Stimulated activated effector memory CD8-positive, alpha-beta T cell treated with anti-CD3 and anti-CD28 coated beads, Interleukin-12 subunit alpha, Interleukin-12 subunit beta, amount 100 ng/mL, for 72 hours (primary cell): ENCODE measurements at regions not wholly inside any gene's neighbourhood (a gene's known extent, or its start where the extent isn't known, plus 50 kb on each side); places are given as distances from the start of the nearest gene placed in this dataset.

Source experiments
- ATAC-seq: fragments of 150-1000 bp; cut with Tn5 transposase; 2 replicates; pipeline ENCODE4 v1.10.0; 2021
- DNase-seq, 2 donors: peaks; one replicate each; pipeline ENCODE4 v3.0.0; 2021 to 2022; ENCODE audit warnings: low spot score in 2 of 2
- H3K27ac Mint-ChIP-seq: one replicate; pipeline ENCODE4 v1.8.0; 2022; ENCODE audit warnings: mild to moderate bottlenecking, mixed read lengths
- H3K36me3 Mint-ChIP-seq: one replicate; pipeline ENCODE4 v1.8.0; 2022; ENCODE audit warnings: mild to moderate bottlenecking, mixed read lengths
- H3K4me1 Mint-ChIP-seq: one replicate; pipeline ENCODE4 v1.8.0; 2022; ENCODE audit warnings: mixed read lengths
- H3K4me3 Mint-ChIP-seq: one replicate; pipeline ENCODE4 v1.8.0; 2022; ENCODE audit warnings: mild to moderate bottlenecking, mixed read lengths
- H3K9me3 Mint-ChIP-seq: one replicate; pipeline ENCODE4 v1.8.0; 2022; ENCODE audit warnings: mixed read lengths

- ATAC-seq (no peak), DNase-seq (no peak)
- H3K27ac Mint-ChIP-seq = no peak overlapping the region
- no peaks in the 10 kb centered on the region for H3K4me1 Mint-ChIP-seq
- H3K36me3 Mint-ChIP-seq = no peaks in the 10 kb centered on the region
- H3K4me3 Mint-ChIP-seq = no peak overlapping the region
- H3K9me3 Mint-ChIP-seq = peaks cover 16% of the 10 kb centered on the region
Observed at GRCh38 chr3:76550522-76551201, 489.2 kb upstream of the ROBO2 start.

- no peaks in the 10 kb centered on the region for H3K4me1 Mint-ChIP-seq
- no peaks in the 10 kb centered on the region for H3K36me3 Mint-ChIP-seq
- no peak overlapping the region for H3K4me3 Mint-ChIP-seq
Observed at GRCh38 chr3:76551739-76552138, 488.2 kb upstream of the ROBO2 start.

GRCh38 chr3:76552653-76553052, 487.2 kb upstream of the ROBO2 start:
- DNase-seq (no peak), ATAC-seq (no peak)
- no peaks in the 10 kb centered on the region for H3K4me1 Mint-ChIP-seq
- H3K36me3 Mint-ChIP-seq = no peaks in the 10 kb centered on the region
- H3K27ac Mint-ChIP-seq = no peak overlapping the region
- peaks cover 15% of the 10 kb centered on the region for H3K9me3 Mint-ChIP-seq
- no peak overlapping the region for H3K4me3 Mint-ChIP-seq

More at GRCh38 chr3:76551739-76552138, 488.2 kb upstream of the ROBO2 start:
- ATAC-seq = peak; percentile 21
- peaks cover 14% of the 10 kb centered on the region for H3K9me3 Mint-ChIP-seq
- H3K27ac Mint-ChIP-seq = no peak overlapping the region
- DNase-seq = no peak

- peaks cover 15% of the 10 kb centered on the region for H3K9me3 Mint-ChIP-seq
- DNase-seq (no peak), ATAC-seq (no peak)
- no peaks in the 10 kb centered on the region for H3K36me3 Mint-ChIP-seq
- no peak overlapping the region for H3K4me3 Mint-ChIP-seq
- no peaks in the 10 kb centered on the region for H3K4me1 Mint-ChIP-seq
- H3K27ac Mint-ChIP-seq = no peak overlapping the region
Observed at GRCh38 chr3:76554707-76555106, 485.2 kb upstream of the ROBO2 start.

GRCh38 chr3:76561494-76562236, 478.2 kb upstream of the ROBO2 start:
- H3K9me3 Mint-ChIP-seq = peaks cover 17% of the 10 kb centered on the region
- no peak overlapping the region for H3K27ac Mint-ChIP-seq
- no peaks in the 10 kb centered on the region for H3K36me3 Mint-ChIP-seq
- H3K4me3 Mint-ChIP-seq = no peak overlapping the region
- ATAC-seq (no peak), DNase-seq (no peak)
- H3K4me1 Mint-ChIP-seq = no peaks in the 10 kb centered on the region

- Mint-ChIP-seq H3K36me3 (no peaks in the 10 kb centered on the region), H3K27ac (no peak overlapping the region), H3K4me1 (no peaks in the 10 kb centered on the region), H3K4me3 (no peak overlapping the region), H3K9me3 (peaks cover 13% of the 10 kb centered on the region)
- ATAC-seq (no peak), DNase-seq (no peak)
Observed at GRCh38 chr3:76565496-76566210, 474.2 kb upstream of the ROBO2 start.

- no peak for DNase-seq
- Mint-ChIP-seq H3K9me3 (peaks cover 13% of the 10 kb centered on the region), H3K36me3 (no peaks in the 10 kb centered on the region), H3K4me1 (no peaks in the 10 kb centered on the region), H3K4me3 (no peak overlapping the region), H3K27ac (no peak overlapping the region)
- ATAC-seq = no peak
Observed at GRCh38 chr3:76566211-76566534, 473.7 kb upstream of the ROBO2 start.

- ATAC-seq = no peak
- no peak for DNase-seq
- no peak overlapping the region for H3K27ac Mint-ChIP-seq
- no peaks in the 10 kb centered on the region for H3K36me3 Mint-ChIP-seq
- H3K4me1 Mint-ChIP-seq = no peaks in the 10 kb centered on the region
- H3K9me3 Mint-ChIP-seq = peaks cover 10% of the 10 kb centered on the region
- no peak overlapping the region for H3K4me3 Mint-ChIP-seq
Observed at GRCh38 chr3:76566904-76567303, 473.0 kb upstream of the ROBO2 start.

GRCh38 chr3:76570436-76571057, 469.4 kb upstream of the ROBO2 start:
- Mint-ChIP-seq H3K27ac (no peak overlapping the region), H3K4me3 (no peak overlapping the region), H3K36me3 (no peaks in the 10 kb centered on the region), H3K9me3 (peaks cover 13% of the 10 kb centered on the region), H3K4me1 (no peaks in the 10 kb centered on the region)
- ATAC-seq (no peak), DNase-seq (no peak)

- Mint-ChIP-seq H3K4me3 (no peak overlapping the region), H3K27ac (no peak overlapping the region), H3K36me3 (no peaks in the 10 kb centered on the region), H3K4me1 (no peaks in the 10 kb centered on the region), H3K9me3 (peaks cover 21% of the 10 kb centered on the region)
- DNase-seq (no peak), ATAC-seq (no peak)
Observed at GRCh38 chr3:76576201-76576600, 463.7 kb upstream of the ROBO2 start.

- Mint-ChIP-seq H3K4me3 (no peak overlapping the region), H3K36me3 (no peaks in the 10 kb centered on the region), H3K4me1 (no peaks in the 10 kb centered on the region), H3K27ac (no peak overlapping the region), H3K9me3 (peaks cover 20% of the 10 kb centered on the region)
- ATAC-seq (no peak), DNase-seq (no peak)
Observed at GRCh38 chr3:76582098-76582497, 457.8 kb upstream of the ROBO2 start.

- Mint-ChIP-seq H3K36me3 (no peaks in the 10 kb centered on the region), H3K4me1 (no peaks in the 10 kb centered on the region), H3K9me3 (peaks cover 23% of the 10 kb centered on the region), H3K4me3 (no peak overlapping the region), H3K27ac (no peak overlapping the region)
- no peak for ATAC-seq
- DNase-seq = no peak
Observed at GRCh38 chr3:76582632-76583378, 457.1 kb upstream of the ROBO2 start.

- DNase-seq (no peak), ATAC-seq (no peak)
- H3K27ac Mint-ChIP-seq = no peak overlapping the region
- H3K36me3 Mint-ChIP-seq = no peaks in the 10 kb centered on the region
- no peaks in the 10 kb centered on the region for H3K4me1 Mint-ChIP-seq
- no peak overlapping the region for H3K4me3 Mint-ChIP-seq
- H3K9me3 Mint-ChIP-seq = peaks cover 13% of the 10 kb centered on the region
Observed at GRCh38 chr3:76585794-76586392, 454.0 kb upstream of the ROBO2 start.

GRCh38 chr3:76586471-76586870, 453.4 kb upstream of the ROBO2 start:
- Mint-ChIP-seq H3K27ac (no peak overlapping the region), H3K36me3 (no peaks in the 10 kb centered on the region), H3K4me3 (no peak overlapping the region), H3K9me3 (peaks cover 10% of the 10 kb centered on the region), H3K4me1 (no peaks in the 10 kb centered on the region)
- DNase-seq (no peak), ATAC-seq (no peak)

GRCh38 chr3:76610150-76610549, 429.7 kb upstream of the ROBO2 start:
- no peak overlapping the region for H3K27ac Mint-ChIP-seq
- no peaks in the 10 kb centered on the region for H3K36me3 Mint-ChIP-seq
- no peak for DNase-seq
- H3K4me1 Mint-ChIP-seq = no peaks in the 10 kb centered on the region
- no peak overlapping the region for H3K4me3 Mint-ChIP-seq
- peaks cover 22% of the 10 kb centered on the region for H3K9me3 Mint-ChIP-seq
- ATAC-seq = no peak
